Stimulated activated CD4-positive, alpha-beta T cell treated with anti-CD3 and anti-CD28 coated beads, Interleukin-15, amount 100 ng/mL, for 24 hours (primary cell): ENCODE measurements at regions not wholly inside any gene's neighbourhood (a gene's known extent, or its start where the extent isn't known, plus 50 kb on each side); places are given as distances from the start of the nearest gene placed in this dataset.

ENCODE experiments used
- DNase-seq: peaks from one replicate; pipeline ENCODE4 v3.0.0-alpha.2; 2020

DNA sequence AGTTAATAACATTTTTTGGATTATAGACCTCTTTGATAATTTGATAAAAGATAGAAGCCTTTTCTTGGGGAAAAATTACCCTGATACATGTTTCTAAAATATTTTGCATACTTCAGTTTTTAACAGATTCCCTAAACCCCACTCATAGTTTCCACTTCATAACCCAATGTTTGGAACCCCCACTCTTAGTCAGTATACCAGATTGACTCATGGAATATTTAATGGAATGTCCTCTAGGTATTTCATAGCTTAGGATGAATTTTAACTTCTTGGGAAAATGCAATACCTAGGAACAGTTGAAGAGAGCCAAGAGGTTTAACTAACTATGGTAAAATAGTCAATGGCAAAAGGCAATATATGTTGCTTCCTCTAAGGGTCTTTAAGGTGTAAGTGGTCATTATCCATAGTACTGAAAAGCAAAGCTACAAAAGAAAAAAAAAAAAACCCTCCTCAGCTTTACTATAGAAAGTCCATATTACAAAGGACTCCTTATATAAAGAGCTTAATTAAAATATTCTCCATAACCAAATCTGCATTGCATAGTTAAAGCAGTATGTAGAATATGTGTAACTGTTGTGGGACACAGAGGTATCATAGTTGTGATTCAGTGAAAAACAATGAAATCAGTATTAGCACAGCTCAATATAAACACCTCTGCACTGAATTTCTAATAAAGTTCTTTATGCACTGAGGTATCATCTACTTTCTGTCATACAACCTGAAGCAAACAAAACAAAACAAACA, 159.9 kb downstream of the PCDH7 start:
- no peak for DNase-seq

GRCh38 chr4:30881985-30882384, 161.8 kb downstream of the PCDH7 start:
- DNase-seq, result no peak

DNA sequence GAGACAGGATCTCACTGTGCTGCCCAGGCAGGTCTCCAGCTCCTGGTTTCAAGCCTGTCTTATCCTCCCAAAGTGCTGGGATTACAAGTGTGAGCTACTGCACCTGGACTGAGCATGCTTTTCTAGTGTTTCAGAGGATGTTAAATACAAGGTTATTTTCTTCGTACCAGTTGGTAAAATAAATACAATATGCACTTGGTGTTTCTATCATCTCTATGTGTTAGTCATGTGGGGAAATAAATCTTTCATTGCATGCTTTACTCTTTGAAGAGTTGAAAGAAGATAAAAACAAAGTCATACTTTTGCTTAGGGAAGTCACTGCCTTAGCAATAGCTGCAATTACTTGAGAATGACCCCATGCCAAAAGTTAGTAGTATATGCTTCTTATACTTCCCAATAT, 162.3 kb downstream of the PCDH7 start:
- DNase-seq, result no peak

DNA sequence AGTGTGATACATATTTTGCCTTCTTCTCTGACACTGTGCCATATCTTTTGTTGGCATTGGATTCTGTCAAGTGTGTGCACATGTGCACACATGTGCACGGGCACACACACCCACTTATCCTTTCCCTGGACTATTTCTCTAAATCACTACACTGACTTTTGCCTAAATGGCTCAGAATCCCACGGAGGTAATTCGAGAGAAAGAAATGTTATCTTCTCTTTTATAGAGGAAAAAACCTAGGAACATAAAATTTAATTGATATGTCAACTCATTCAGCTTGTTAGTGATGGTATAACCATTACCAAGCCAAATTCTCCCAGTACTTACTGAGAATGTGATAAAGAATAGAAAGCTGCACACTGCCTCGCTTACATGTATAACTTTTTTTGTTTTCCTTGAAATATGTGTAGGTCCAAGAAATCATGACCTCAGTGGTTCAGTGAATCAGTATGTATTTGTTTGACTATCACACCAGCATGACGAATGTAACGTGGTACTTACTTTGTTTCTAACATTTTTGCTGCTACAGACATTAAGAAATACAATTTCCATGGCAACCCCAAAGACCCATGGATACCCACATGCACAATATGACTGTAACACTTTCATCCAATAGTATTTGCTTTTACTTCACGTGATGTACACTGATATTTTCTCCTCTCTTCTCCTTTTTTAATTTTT, 163.0 kb downstream of the PCDH7 start:
- DNase-seq, result no peak

DNA sequence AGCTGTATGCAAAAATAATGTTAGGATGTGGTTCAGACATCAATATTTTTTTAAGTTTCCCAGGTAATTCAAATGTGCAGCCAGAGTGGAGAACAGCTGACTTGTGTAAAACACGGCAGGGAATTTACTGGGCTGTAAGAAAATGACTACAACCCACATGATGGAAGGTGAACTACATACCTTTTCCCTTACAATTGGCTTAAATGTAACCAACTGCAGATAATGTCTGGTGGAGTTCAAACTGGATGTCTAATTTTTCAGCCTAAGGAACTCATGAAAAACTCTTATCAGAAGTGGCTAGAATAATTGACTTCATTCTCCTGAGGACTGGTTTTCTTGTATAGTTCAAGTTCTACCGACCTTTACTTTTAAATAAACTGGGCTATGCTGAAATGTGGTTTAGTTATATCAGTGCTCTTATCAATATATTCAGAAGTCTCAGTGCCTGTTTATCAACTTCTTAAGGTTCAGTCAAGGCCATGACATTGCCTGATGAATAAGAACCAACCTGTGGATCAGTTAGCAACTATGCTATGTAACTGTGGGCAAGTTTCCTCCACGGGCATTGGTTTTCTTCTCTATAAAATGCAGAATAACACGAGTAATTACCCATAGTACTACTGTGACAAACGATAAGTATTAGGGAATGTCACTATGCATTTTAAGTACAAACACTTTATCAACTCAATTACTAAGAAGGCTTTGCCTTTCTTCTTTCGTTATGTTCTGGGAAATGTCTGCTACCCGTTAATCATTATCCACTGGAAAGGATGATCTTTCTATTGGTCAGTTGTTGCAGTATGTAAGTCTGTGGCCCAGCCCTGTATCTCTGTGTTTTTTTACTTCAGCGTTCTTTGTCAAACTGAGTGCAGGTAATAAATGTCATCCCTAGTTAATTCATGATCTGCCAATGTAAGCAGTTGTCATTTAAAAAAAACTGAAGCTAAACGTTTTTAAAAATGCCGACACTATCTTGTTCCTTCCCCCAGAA, 181.6 kb downstream of the PCDH7 start:
- no peak for DNase-seq

GRCh38 chr4:30903502-30904214, 183.5 kb downstream of the PCDH7 start:
- no peak for DNase-seq

- DNase-seq, result no peak
These were observed 184.0 kb downstream of the PCDH7 start for GRCh38 chr4:30904215-30904555.

GRCh38 chr4:30904588-30904987, 184.4 kb downstream of the PCDH7 start:
- no peak for DNase-seq

DNA sequence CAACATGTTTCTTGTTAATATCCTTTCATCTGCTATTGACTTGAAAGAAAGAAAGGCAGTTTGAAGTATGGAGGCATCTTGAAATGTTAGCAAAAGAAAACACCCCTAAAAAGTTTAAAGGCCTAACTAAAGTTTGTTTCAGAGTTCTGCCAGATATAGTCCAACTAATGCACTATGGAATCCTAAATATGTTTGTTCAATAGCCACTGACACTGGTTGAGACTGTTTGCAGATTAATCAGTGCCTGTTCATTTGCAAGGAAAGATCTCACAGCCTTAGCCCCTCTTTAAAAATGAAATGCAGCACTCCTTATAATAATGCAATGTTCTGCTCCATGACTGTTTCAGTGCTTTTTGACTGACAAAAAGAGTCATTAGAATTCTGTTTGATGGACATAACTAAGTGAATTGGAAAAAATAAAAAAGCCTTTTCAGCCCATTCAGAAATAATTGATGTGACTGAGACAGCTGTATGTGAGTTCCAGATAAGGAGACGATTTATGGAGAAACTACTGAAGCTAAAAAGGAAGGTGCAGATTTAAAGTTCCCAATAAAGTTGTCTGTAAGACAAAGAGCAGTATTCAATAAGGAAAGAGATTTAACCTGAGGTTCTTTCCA, 192.0 kb downstream of the PCDH7 start:
- DNase-seq, result no peak

DNA sequence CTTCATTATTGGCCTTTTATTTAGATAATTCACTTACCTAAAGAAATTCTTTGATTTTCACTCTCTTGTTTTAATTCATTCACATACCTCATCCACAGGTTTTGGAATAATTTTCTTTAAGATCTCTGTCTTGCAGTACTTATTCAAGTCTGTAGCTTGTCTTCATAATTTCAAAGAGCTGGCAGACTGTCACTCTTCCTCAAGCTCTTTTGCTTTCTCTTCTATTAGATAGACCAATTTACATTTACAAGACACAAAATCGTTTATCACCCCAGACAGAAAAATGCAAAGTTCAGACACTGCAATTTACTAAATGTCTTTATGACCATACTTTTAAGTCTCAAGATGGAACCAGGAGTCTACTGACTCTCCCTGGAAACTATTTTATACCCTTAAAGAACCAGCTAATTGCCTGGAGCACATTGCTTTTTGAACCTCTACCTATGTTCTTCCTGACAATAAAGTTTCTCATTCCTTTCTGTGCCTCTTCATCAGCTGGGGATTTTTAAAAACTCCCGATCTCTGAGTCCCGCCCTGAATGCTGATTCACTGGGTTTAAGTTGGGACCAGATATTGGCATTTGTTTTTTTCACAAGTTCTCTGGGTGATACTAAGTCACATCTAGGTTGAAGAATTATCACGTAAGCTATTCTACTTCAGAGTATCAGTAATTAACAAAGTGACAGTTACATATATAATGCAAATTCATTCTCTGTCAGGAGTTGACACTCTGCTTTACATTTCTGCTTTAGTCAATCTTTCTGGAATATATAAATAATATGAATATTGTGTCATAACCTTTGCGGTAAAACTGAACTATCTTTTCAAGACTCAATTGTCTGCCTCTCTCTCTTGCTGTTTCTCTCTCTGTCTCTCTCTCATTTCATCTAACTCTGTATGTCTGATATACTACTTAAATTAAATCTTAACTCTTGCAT, 196.4 kb downstream of the PCDH7 start:
- no peak for DNase-seq

GRCh38 chr4:30917946-30918345, 197.8 kb downstream of the PCDH7 start:
- no peak for DNase-seq

DNA sequence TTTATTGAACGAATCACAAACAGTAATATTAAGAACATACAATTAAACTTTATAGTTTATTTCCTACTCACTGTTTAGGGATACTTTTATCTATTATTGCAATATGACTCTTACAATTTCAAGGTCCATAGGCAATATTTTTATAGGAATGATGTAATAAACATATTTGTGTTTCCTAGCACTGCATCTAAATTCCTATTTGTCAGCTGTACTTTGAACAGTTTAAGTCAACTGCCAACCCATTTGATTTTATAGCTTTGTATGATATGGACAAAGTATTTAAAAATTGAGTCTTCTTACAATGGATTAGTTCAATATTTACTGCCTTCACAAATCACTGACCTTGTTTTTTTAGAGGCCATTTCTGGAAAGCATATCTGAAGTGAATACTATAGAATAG, 199.3 kb downstream of the PCDH7 start:
- DNase-seq, result no peak

GRCh38 chr4:30920043-30920442, 199.9 kb downstream of the PCDH7 start:
- no peak for DNase-seq

DNA sequence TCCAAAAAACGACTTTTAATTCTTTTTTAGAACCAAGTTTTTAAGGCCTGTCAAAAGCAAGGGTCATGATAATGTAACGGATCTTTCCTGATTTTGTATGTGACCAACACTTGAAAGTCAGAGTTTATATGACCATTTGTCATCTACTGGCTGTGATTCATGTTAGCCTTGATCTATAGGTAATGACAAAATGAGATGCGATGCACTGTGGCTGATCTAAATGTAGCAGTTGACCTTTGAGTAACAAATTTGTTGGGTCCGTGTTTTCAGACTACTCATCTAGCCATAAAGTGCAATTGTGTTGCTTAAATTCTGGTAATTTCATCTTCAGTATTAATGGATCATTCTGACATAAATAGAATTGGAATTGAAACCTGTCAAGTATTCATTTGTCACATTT, 202.5 kb downstream of the PCDH7 start:
- no peak for DNase-seq

GRCh38 chr4:30924495-30924894, 204.3 kb downstream of the PCDH7 start:
- DNase-seq, result no peak

DNA sequence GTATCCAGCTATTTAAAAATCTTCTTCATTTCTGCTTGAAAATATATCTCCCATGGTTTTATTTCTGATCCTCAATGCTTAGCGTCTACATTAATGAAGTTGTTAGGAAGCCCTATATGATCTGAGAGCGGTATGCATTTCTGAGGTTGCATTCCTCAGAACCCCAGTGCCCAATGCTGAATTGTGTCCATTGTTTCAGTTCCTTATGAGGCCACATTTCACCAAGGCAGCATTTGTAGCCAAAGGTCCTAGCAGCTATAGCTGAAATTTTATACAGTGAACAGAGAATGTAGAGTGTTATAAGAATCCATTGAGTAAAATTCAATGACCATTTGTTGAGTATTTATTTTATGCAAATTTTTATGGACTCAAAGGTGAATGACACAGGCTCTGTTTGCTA, 209.5 kb downstream of the PCDH7 start:
- DNase-seq, result no peak

DNA sequence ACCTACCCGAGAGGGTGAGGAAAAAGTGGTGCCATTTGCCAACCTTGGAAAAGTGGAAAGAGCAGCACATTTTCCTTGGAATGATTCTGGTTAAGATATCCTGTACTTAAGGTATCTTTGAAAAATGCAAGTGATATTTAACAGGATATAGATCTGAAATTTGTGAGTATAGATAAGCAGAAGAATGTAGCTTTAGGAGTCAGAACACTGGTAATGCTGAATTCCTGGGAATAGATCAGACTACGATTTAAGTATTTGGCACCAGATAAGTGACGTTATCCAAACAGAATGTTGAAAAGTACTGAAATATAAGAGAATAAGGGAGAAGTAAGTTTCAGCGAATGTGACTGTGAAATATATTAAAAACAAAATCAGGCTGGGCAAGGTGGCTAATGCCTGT, 210.1 kb downstream of the PCDH7 start:
- no peak for DNase-seq

- no peak for DNase-seq
These were observed 212.4 kb downstream of the PCDH7 start for GRCh38 chr4:30932581-30932980.

- DNase-seq, result no peak
These were observed 218.9 kb downstream of the PCDH7 start for GRCh38 chr4:30939069-30939468.

DNA sequence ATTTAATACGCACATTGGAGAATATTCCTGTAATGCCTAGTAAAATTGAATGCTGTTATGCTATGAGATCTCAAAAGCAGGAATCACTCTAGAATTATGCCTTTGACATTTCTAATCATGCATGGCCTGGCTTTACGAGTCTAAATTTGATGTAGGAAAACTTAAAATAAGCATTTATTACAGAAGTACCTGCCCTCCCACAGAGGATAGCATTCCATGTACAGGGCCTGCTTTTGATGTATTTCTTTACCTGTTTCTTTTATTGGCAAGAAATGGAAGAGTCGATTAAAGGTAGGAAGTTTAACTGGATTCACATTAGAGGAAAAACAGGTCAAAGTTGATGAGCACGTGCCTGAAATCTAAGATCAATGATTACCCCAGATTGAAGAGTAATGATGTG, 219.5 kb downstream of the PCDH7 start:
- DNase-seq, result no peak

DNA sequence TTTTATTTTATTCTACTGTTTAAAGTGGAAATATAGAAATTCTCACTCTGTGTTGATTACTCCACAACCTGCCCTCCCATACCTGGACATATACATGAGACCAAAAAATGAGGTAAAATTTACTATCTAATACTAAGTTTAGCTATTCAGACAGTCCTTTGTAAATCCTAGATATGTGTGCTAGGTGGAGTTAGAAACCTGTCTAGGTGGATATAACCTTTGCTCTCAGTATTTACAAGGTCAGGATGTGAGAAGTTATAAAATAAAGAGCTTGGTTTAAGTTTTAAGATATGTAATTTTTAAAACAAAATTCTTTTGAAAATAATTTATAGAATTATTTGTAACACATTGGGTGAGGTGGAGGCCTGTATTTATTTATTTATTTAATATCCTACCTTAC, 221.5 kb downstream of the PCDH7 start:
- DNase-seq, result no peak
